ENCODE measurements at regions not wholly inside any gene's neighbourhood (a gene's known extent, or its start where the extent isn't known, plus 50 kb on each side); places are given as distances from the start of the nearest gene placed in this dataset.

DNA sequence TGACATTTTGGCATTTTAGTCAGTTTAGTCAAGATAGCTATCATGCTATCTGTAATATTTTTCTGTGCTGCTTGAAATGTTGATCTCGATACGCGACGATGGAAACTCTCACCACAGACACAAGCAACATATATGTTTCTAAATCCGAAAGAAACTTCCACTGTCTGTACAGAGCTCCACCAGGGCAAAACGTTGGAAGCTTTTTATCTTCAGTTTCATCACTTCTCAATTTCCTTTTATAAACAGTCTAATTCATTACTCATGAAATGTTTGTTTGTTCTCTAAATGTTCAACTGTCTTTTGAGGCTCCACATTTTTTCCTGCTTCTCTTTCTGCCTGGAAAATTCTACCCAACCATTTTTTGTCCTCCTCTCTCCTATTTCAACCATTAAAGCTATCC lies 737.6 kb downstream of the SLC16A7 start:
- H3K27ac ChIP-seq (ENCODE audit: extremely low read depth, low read depth, low read length): no peak overlapping the region
- no peak overlapping the region for H3K9ac ChIP-seq (ENCODE audit: insufficient read depth in 1 of 2, low read depth in 2 of 2, low read length in 2 of 2)
- 2% methylated on average over 6 of the region's 6 CpGs for WGBS (ENCODE audit: insufficient coverage, low coverage, missing lambda C conversion rate)
- POLR2A ChIA-PET: no interaction called here
- no peaks in the 10 kb centered on the region for H3K4me1 ChIP-seq (replicated peaks in 1 of 2; ENCODE audit: control insufficient read depth in 2 of 2, insufficient read depth in 2 of 2, low read length in 2 of 2)
- H2AFZ ChIP-seq (ENCODE audit: low read depth, low read length): no peak overlapping the region
- CTCF ChIA-PET (ENCODE audit: low intra/inter-chr PET ratio): no interaction called here
- no peak for TF ChIP-seq SRSF7 (optimal IDR thresholded peaks at IDR 0.05; ENCODE audit: low read depth, low read length)
- H3K36me3 ChIP-seq (ENCODE audit: control insufficient read depth, insufficient read depth, low read length): no peaks in the 10 kb centered on the region
- H3K27me3 ChIP-seq (ENCODE audit: control insufficient read depth in 2 of 2, insufficient read depth in 2 of 2, low read length in 2 of 2): no peaks in the 10 kb centered on the region
- no peak overlapping the region for H3K4me2 ChIP-seq (ENCODE audit: insufficient read depth, low read length)
- H3K9me3 ChIP-seq (replicated peaks; ENCODE audit: control insufficient read depth, insufficient read depth, low read depth, low read length): no peaks in the 10 kb centered on the region
- no peaks in the 10 kb centered on the region for H4K20me1 ChIP-seq (replicated peaks; ENCODE audit: control insufficient read depth, insufficient read depth, low read length)
- H3K79me2 ChIP-seq (ENCODE audit: control insufficient read depth, insufficient read depth, low read length): no peaks in the 10 kb centered on the region
- H3K4me3 ChIP-seq: no peak overlapping the region
- no peak for FAIRE-seq
- no peaks in the 10 kb centered on the region for H3K9me1 ChIP-seq (ENCODE audit: control insufficient read depth, insufficient read depth, low read length)
- intact Hi-C loops (cut with micrococcal nuclease): no loop called here
- in situ Hi-C loops (cut with MboI): no loop called here
- DNase-seq (ENCODE audit: extremely low read depth in 1 of 4, low spot score in 3 of 4): no peak
- ATAC-seq: no peak
- no TSS peak for BruUV-seq (replicated peaks)

DNA sequence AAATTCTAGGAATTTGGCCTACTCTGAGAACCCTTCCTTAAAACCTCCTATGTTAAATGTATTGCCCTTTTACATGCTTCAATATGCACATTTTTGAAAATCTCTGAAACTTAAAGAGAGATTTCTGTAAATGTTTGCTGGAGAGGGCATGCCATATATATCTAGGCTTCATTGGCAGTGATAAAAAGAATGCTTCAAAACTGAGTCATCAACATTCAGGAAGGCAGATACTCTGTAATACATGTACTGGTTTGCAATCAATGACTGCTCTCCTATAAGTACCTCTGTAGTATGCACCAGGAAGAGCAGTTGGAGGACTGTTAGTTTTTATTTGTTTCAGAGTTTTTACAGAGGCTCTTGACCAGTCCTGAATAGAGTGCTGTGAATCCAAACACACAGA lies 739.9 kb downstream of the SLC16A7 start:
- BruUV-seq (replicated peaks): no TSS peak
- Histone ChIP-seq H3K36me3 (ENCODE audit: control insufficient read depth, insufficient read depth, low read length) (no peaks in the 10 kb centered on the region), H3K9ac (ENCODE audit: insufficient read depth in 1 of 2, low read depth in 2 of 2, low read length in 2 of 2) (no peak overlapping the region), H3K27me3 (ENCODE audit: control insufficient read depth in 2 of 2, insufficient read depth in 2 of 2, low read length in 2 of 2) (no peaks in the 10 kb centered on the region), H3K9me1 (ENCODE audit: control insufficient read depth, insufficient read depth, low read length) (no peaks in the 10 kb centered on the region), H3K4me2 (ENCODE audit: insufficient read depth, low read length) (no peak overlapping the region), H3K4me1 (replicated peaks in 1 of 2; ENCODE audit: control insufficient read depth in 2 of 2, insufficient read depth in 2 of 2, low read length in 2 of 2) (no peaks in the 10 kb centered on the region), H2AFZ (ENCODE audit: low read depth, low read length) (no peak overlapping the region), H4K20me1 (replicated peaks; ENCODE audit: control insufficient read depth, insufficient read depth, low read length) (no peaks in the 10 kb centered on the region), H3K9me3 (replicated peaks; ENCODE audit: control insufficient read depth, insufficient read depth, low read depth, low read length) (no peaks in the 10 kb centered on the region), H3K79me2 (ENCODE audit: control insufficient read depth, insufficient read depth, low read length) (no peaks in the 10 kb centered on the region), H3K27ac (ENCODE audit: extremely low read depth, low read depth, low read length) (no peak overlapping the region), H3K4me3 (no peak overlapping the region)
- FAIRE-seq (no peak), ATAC-seq (no peak), DNase-seq (ENCODE audit: extremely low read depth in 1 of 4, low spot score in 3 of 4) (no peak)
- CTCF ChIA-PET (ENCODE audit: low intra/inter-chr PET ratio): no interaction called here
- POLR2A ChIA-PET: no interaction called here
- intact Hi-C loops (cut with micrococcal nuclease) (no loop called here), in situ Hi-C loops (cut with MboI) (no loop called here)
- TF ChIP-seq MYNN (IDR thresholded peaks at IDR 0.05) (no peak), MYNN (CRISPR knock-in tag; IDR thresholded peaks at IDR 0.05) (no peak), ZNF253 (CRISPR knock-in tag; conservative IDR thresholded peaks at IDR 0.05) (no peak), CEBPG (CRISPR knock-in tag; IDR thresholded peaks at IDR 0.05) (no peak), CEBPG (tag; conservative IDR thresholded peaks at IDR 0.05 in 1 of 2, IDR thresholded peaks at IDR 0.05 in 1 of 2) (no peak), IRF2 (CRISPR knock-in tag; IDR thresholded peaks at IDR 0.05) (no peak)
- TF ChIP-seq, protein P1, sequence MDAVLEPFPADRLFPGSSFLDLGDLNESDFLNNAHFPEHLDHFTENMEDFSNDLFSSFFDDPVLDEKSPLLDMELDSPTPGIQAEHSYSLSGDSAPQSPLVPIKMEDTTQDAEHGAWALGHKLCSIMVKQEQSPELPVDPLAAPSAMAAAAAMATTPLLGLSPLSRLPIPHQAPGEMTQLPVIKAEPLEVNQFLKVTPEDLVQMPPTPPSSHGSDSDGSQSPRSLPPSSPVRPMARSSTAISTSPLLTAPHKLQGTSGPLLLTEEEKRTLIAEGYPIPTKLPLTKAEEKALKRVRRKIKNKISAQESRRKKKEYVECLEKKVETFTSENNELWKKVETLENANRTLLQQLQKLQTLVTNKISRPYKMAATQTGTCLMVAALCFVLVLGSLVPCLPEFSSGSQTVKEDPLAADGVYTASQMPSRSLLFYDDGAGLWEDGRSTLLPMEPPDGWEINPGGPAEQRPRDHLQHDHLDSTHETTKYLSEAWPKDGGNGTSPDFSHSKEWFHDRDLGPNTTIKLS (IDR thresholded peaks at IDR 0.05; ENCODE audit: borderline replicate concordance, low read depth): no peak

All from K562 (cell line).